Adrenal gland (tissue), 5 donors: ENCODE measurements at regions not wholly inside any gene's neighbourhood (a gene's known extent, or its start where the extent isn't known, plus 50 kb on each side); places are given as distances from the start of the nearest gene placed in this dataset.

ENCODE experiments used
- CTCF ChIP-seq, 6 experiments: fragments of 450-650 bp in 4 of 6; fragments of 200-600 bp in 2 of 6; sonication (generic) in 1 of 6; IDR thresholded peaks; 1 replicate in 5 of 6; 2 replicates in 1 of 6; pipeline versions ENCODE4 v1.5.1 to v1.8.0; 2016 to 2021; ENCODE audit warnings: antibody characterized with exemption in 6 of 6, mild to moderate bottlenecking in 2 of 6, moderate library complexity in 1 of 6
- POLR2A ChIP-seq, 2 donors: fragments of 450-650 bp; IDR thresholded peaks; one replicate each; pipeline ENCODE4 v1.6.1; 2017; ENCODE audit warnings: antibody characterized with exemption in 2 of 2, mild to moderate bottlenecking in 2 of 2, moderate library complexity in 1 of 2
- donor health status: DM: no; HTN: no; CAD: no.

DNA sequence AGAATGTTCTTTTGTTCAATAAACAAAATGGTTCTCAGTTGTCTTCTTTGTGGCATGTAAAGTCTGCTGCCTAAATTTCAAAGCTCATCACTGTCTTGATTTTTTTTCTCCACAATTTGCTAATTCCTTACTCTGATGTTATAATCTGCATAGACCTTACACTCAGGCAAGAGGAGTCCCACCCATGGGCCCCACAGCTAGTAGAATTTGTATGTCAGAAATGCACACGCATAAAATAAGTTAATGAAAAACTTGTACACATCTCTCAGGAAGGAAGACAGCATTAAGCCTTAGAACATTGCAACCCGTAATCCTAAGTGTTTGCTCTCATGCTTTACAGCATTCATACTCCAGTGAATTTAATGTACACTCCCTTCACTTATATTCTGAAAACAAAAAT is 280.8 kb downstream of the ATXN7L3B start:
- TF ChIP-seq POLR2A (IDR thresholded peaks at IDR 0.05) = no peak
- no peak for TF ChIP-seq CTCF (IDR thresholded peaks at IDR 0.05)
